Ishikawa (cell line): ENCODE measurements at regions not wholly inside any gene's neighbourhood (a gene's known extent, or its start where the extent isn't known, plus 50 kb on each side); places are given as distances from the start of the nearest gene placed in this dataset.

Source experiments
- CREB1 ChIP-seq: IDR thresholded peaks from 2 replicates; pipeline ENCODE4 v1.6.1; 2012; ENCODE audit warnings: low read depth
- EP300 ChIP-seq: IDR thresholded peaks from 2 replicates; pipeline ENCODE4 v1.6.1; 2012; ENCODE audit warnings: borderline replicate concordance
- MAX ChIP-seq: IDR thresholded peaks from 2 replicates; pipeline ENCODE4 v1.6.1; 2012
- NFIC ChIP-seq: IDR thresholded peaks from 2 replicates; pipeline ENCODE4 v1.6.1; 2012
- TEAD4 ChIP-seq: IDR thresholded peaks from 2 replicates; pipeline ENCODE4 v1.6.1; 2012
- YY1 ChIP-seq: IDR thresholded peaks from 2 replicates; pipeline ENCODE4 v1.6.1; 2012; ENCODE audit warnings: low read depth

DNA sequence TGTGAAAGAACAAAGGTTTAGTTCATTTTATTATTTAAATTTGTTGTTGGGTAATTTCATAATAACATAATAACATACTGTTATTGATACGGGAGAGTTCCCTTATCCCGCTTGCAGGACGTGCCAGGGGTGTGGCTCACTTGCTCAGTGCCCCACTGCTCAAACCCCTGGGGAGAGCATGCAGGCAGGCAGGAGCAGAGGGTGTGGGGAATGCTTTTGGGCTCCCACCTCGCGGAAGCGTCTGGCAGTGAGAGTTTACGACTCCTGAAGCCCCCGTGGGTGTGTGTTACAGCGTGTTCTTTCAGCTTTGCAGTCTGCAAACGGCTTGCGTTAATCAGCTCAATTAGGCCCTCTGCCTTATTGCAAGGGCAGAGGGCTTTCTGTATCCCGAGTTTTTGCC lies 675.9 kb downstream of the SEMA5A start:
- TF ChIP-seq EP300: no peak
- no peak for TF ChIP-seq NFIC
- TF ChIP-seq TEAD4: no peak
- no peak for TF ChIP-seq YY1
- TF ChIP-seq CREB1: no peak
- no peak for TF ChIP-seq MAX
